Ovary (tissue), 7 donors: ENCODE measurements at regions not wholly inside any gene's neighbourhood (a gene's known extent, or its start where the extent isn't known, plus 50 kb on each side); places are given as distances from the start of the nearest gene placed in this dataset.

ENCODE experiments used
- DNase-seq, 5 donors: peaks; one replicate each; pipeline ENCODE4 v3.0.0-alpha.2; 2019 to 2020
- H3K27ac ChIP-seq, 2 donors: fragments of 200-600 bp; one replicate each; pipeline versions ENCODE4 v1.5.1 to v1.8.0; 2019 to 2022
- H3K27me3 ChIP-seq: fragments of 200-600 bp; one replicate; pipeline ENCODE4 v1.8.0; 2022
- H3K36me3 ChIP-seq: fragments of 200-600 bp; sonication (generic); one replicate; pipeline ENCODE4 v1.5.1; 2019
- H3K4me1 ChIP-seq: one replicate; pipeline ENCODE4 v1.8.1; 2013; ENCODE audit warnings: mild to moderate bottlenecking, moderate library complexity; ENCODE audit not compliant: insufficient read depth
- H3K4me3 ChIP-seq: fragments of 200-600 bp; sonication (generic); one replicate; pipeline ENCODE4 v1.5.1; 2017
- H3K9me3 ChIP-seq, 2 donors: fragments of 200-600 bp in 1 of 2; sonication (generic) in 1 of 2; one replicate each; pipeline versions ENCODE4 v1.5.1 to v1.8.1; 2013 to 2019; ENCODE audit warnings: mild to moderate bottlenecking in 1 of 2, moderate library complexity in 1 of 2
- EP300 ChIP-seq: sonication (generic); formaldehyde crosslinking; IDR thresholded peaks from one replicate; pipeline ENCODE4 v1.6.1; 2017; ENCODE audit warnings: antibody characterized with exemption
- POLR2A ChIP-seq: fragments of 450-650 bp; IDR thresholded peaks from one replicate; pipeline ENCODE4 v1.6.1; 2017; ENCODE audit warnings: antibody characterized with exemption, mild to moderate bottlenecking, moderate library complexity
- WGBS, 3 donors: extraction: QIAGEN DNeasy Blood & Tissue Kit in 1 of 3; methylation state at CpG; one replicate each; pipeline versions ENCODE4 v1.1.5 to v1.1.7; 2013 to 2017; 5-methylcytosine and 5-hydroxymethylcytosine counted together
- intact Hi-C, 4 donors: fragments of 100-400 bp; cut with DNase I; formaldehyde crosslinking; loops; one replicate each; pipeline versions ENCODE4 v1.11.0 to v1.15.1; 2022 to 2023
- TF ChIP-seq, protein P1 (sequence below), 3 donors: fragments of 450-650 bp in 2 of 3; fragments of 200-600 bp in 1 of 3; IDR thresholded peaks; one replicate each; pipeline versions ENCODE4 v1.5.1 to v1.8.0; 2016 to 2022; ENCODE audit warnings: antibody characterized with exemption in 3 of 3, mild to moderate bottlenecking in 1 of 3
- donor health status: DM: no; HTN: no; CAD: no; lungs with moderate emphysema.
- donor health status: DM: no; HTN: no; CAD: no.
- donor health status: Bipolar disorder and iron deficiency.
- donor health status: DM: no; HTN: no; CAD: no.
- donor health status: DM: yes; HTN: yes; CAD: no.

DNA sequence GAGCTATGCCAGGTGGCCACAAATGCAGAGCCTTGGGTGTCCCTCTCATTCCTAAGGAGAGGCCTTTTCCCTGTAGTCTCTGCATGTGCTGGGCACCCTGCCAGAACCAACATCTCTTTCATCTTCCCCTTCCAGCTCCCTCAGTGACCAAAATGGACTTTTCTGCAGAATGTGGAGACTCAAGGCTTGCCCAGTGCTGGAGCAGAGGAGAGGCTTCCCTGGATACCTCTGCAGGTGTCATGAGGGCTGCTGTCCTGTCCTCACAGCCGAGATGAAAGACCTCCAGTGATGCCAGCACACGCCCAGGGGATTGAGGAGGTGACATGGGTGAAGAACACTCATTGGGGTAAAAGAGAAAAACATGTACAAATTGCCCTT is 347.0 kb upstream of the AJAP1 start:
- no peaks in the 10 kb centered on the region for H3K4me1 ChIP-seq
- no peaks in the 10 kb centered on the region for H3K9me3 ChIP-seq
- DNase-seq = no peak
- H3K27me3 ChIP-seq = no peaks in the 10 kb centered on the region
- 38 to 56% (median 41%) methylated on average over 2 of the region's 2 CpGs for WGBS, 3 donors
- intact Hi-C loops = no loop called here
- H3K4me3 ChIP-seq = no peak overlapping the region
- TF ChIP-seq POLR2A = no peak
- TF ChIP-seq, protein P1, sequence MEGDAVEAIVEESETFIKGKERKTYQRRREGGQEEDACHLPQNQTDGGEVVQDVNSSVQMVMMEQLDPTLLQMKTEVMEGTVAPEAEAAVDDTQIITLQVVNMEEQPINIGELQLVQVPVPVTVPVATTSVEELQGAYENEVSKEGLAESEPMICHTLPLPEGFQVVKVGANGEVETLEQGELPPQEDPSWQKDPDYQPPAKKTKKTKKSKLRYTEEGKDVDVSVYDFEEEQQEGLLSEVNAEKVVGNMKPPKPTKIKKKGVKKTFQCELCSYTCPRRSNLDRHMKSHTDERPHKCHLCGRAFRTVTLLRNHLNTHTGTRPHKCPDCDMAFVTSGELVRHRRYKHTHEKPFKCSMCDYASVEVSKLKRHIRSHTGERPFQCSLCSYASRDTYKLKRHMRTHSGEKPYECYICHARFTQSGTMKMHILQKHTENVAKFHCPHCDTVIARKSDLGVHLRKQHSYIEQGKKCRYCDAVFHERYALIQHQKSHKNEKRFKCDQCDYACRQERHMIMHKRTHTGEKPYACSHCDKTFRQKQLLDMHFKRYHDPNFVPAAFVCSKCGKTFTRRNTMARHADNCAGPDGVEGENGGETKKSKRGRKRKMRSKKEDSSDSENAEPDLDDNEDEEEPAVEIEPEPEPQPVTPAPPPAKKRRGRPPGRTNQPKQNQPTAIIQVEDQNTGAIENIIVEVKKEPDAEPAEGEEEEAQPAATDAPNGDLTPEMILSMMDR (IDR thresholded peaks at IDR 0.05) = no peak
- TF ChIP-seq EP300 = no peak
- no peaks in the 10 kb centered on the region for H3K36me3 ChIP-seq
- no peak overlapping the region for H3K27ac ChIP-seq

DNA sequence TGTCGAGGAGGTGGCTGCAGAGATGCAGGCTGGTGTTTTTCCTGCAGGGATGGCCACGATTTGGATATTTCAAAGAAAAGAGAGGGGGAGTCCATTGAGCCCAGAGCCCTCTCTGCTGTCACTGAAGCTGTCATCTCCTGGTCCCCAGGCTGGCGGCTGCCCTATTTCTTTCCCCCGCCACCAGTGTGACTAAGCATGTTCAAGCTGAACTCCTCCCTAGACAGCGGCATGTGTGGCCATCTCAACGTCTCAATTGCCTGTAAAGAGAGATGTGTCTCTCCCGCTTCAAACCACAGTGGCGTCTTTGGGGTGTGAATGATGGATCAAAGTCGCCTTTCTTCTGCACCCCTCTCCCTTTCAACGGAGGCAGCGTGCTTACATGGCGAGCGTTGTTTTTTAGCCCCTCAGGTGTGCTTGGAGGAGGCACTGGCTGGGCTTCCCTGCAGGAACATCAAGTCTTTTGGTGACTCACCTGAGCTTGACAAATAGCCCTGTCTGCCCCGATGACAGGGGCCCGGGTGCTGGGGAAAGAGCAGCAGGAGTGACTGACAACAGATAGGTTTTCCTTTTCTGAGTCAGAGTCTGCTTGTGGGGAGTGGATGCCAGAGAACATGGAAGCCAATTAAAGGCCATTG is 346.4 kb upstream of the AJAP1 start:
- TF ChIP-seq, protein P1 (IDR thresholded peaks at IDR 0.05) = no peak
- no peak for TF ChIP-seq EP300
- no peak for TF ChIP-seq POLR2A
- intact Hi-C loops = no loop called here

DNA sequence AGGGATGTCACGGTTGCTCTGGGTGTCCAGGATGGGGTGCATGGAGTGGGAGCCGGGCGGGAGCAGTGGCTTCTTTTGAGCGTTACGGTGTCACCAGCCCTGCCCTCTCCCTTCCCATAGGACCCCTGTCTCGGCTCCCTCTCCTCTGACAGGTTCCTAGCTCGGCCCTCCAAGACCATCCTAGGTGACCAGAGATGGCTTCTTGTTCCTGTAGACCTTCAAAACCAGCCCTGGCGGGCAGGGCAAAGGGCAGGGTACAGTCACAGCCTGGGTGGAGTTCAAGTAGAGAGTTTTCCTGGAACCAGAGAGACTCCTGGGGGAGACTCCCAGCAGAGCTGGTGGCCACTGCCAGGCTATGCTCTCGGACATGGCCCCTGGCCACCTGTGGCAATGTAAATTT is 345.6 kb upstream of the AJAP1 start:
- WGBS, 3 donors = 69 to 79% (median 69%) methylated on average over 9 of the region's 9 CpGs
- no peak for TF ChIP-seq EP300
- no peak for TF ChIP-seq POLR2A
- TF ChIP-seq, protein P1 (IDR thresholded peaks at IDR 0.05) = no peak
- Histone ChIP-seq H3K4me1 (no peaks in the 10 kb centered on the region), H3K36me3 (no peaks in the 10 kb centered on the region), H3K27me3 (no peaks in the 10 kb centered on the region), H3K9me3 (peaks cover 0 to 2% of the 10 kb centered on the region in 2 donors), H3K27ac (no peak overlapping the region), H3K4me3 (no peak overlapping the region)
- no peak for DNase-seq
- intact Hi-C loops = no loop called here

More for the DNA sequence above, 346.4 kb upstream of the AJAP1 start:
- no peak for DNase-seq
- no peaks in the 10 kb centered on the region for H3K9me3 ChIP-seq
- H3K36me3 ChIP-seq = no peaks in the 10 kb centered on the region
- no peaks in the 10 kb centered on the region for H3K4me1 ChIP-seq
- H3K27me3 ChIP-seq = no peaks in the 10 kb centered on the region
- no peak overlapping the region for H3K4me3 ChIP-seq
- no peak overlapping the region for H3K27ac ChIP-seq
- WGBS, 3 donors = 78 to 82% (median 82%) methylated on average over 15 of the region's 15 CpGs

DNA sequence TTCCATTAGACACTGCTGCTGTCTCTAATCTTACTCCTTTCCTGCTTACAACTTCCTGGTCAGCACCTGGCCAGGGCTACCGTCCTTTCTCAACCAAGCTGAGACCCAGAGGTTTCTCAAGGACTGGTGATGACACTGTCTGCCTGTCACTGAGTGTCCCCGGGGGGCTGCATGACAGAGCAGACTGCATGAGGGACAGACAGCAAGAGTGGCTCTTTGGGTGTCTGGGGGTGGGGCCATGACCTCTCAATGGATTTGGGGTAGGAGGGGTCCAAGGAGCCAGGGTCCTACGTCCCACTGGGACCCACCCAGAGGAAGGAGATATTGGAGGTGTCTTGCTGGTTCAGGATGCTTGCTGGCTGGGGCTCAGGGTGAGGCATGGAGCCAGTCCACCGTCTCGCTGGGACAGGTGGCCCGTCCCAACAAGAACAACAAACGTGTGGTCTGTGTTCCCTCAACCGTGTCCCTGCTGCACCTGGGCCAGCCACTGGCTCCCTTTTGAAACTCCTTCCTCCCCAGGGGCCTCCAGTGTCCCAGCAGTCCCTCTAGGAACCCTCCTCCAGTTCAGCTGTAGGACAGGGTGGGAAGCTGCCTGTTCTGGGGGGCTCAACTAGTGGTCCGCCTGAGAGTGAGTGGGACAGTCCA is 344.6 kb upstream of the AJAP1 start:
- Histone ChIP-seq H3K4me3 (no peak overlapping the region), H3K4me1 (no peaks in the 10 kb centered on the region), H3K27me3 (no peaks in the 10 kb centered on the region), H3K9me3 (peaks cover 0 to 7% of the 10 kb centered on the region in 2 donors), H3K36me3 (no peaks in the 10 kb centered on the region), H3K27ac (no peak overlapping the region)
- WGBS, 3 donors = 65 to 75% (median 69%) methylated on average over 9 of the region's 9 CpGs
- no peak for DNase-seq
- TF ChIP-seq POLR2A (no peak), EP300 (no peak)
- TF ChIP-seq, protein P1 (IDR thresholded peaks at IDR 0.05) = no peak
- intact Hi-C loops = no loop called here
